Sigmoid colon (tissue), 4 donors: ENCODE measurements at regions not wholly inside any gene's neighbourhood (a gene's known extent, or its start where the extent isn't known, plus 50 kb on each side); places are given as distances from the start of the nearest gene placed in this dataset.

Experiments
- CTCF ChIP-seq, 4 experiments: fragments of 450-650 bp in 3 of 4; fragments of 200-600 bp in 1 of 4; IDR thresholded peaks; one replicate each; pipeline ENCODE4 v1.5.1; 2016 to 2019; ENCODE audit warnings: antibody characterized with exemption in 4 of 4, mild to moderate bottlenecking in 3 of 4, moderate library complexity in 2 of 4
- EP300 ChIP-seq, 4 donors: sonication (generic); formaldehyde crosslinking; IDR thresholded peaks; one replicate each; pipeline ENCODE4 v1.6.1; 2017; ENCODE audit warnings: antibody characterized with exemption in 4 of 4
- POLR2A ChIP-seq, 2 donors: fragments of 450-650 bp; IDR thresholded peaks; one replicate each; pipeline ENCODE4 v1.6.1; 2016; ENCODE audit warnings: antibody characterized with exemption in 2 of 2, mild to moderate bottlenecking in 2 of 2, moderate library complexity in 2 of 2
- POLR2AphosphoS5 ChIP-seq, 4 donors: sonication (generic); formaldehyde crosslinking; IDR thresholded peaks; one replicate each; pipeline ENCODE4 v1.6.1; 2017; ENCODE audit warnings: antibody characterized with exemption in 4 of 4

GRCh38 chr10:20582041-20582440, 315.1 kb downstream of the NEBL start:
- no peak for TF ChIP-seq POLR2A (IDR thresholded peaks at IDR 0.05)
- no peak for TF ChIP-seq CTCF (IDR thresholded peaks at IDR 0.05)
- TF ChIP-seq EP300 (IDR thresholded peaks at IDR 0.05): no peak
- no peak for TF ChIP-seq POLR2AphosphoS5 (IDR thresholded peaks at IDR 0.05)
